Hepatocyte (in vitro differentiated cells): ENCODE measurements at regions not wholly inside any gene's neighbourhood (a gene's known extent, or its start where the extent isn't known, plus 50 kb on each side); places are given as distances from the start of the nearest gene placed in this dataset.

Source experiments
- EZH2 ChIP-seq: fragments of 200-600 bp; sonication (generic); IDR thresholded peaks from 2 replicates; pipeline ENCODE4 v1.6.1; 2016; ENCODE audit warnings: antibody characterized with exemption, mild to moderate bottlenecking, borderline replicate concordance
- TF ChIP-seq, protein P1 (sequence below): fragments of 200-600 bp; sonication (generic); IDR thresholded peaks from 2 replicates; pipeline ENCODE4 v1.5.1; 2016; ENCODE audit warnings: antibody characterized with exemption, mild to moderate bottlenecking; ENCODE audit not compliant: poor library complexity

DNA sequence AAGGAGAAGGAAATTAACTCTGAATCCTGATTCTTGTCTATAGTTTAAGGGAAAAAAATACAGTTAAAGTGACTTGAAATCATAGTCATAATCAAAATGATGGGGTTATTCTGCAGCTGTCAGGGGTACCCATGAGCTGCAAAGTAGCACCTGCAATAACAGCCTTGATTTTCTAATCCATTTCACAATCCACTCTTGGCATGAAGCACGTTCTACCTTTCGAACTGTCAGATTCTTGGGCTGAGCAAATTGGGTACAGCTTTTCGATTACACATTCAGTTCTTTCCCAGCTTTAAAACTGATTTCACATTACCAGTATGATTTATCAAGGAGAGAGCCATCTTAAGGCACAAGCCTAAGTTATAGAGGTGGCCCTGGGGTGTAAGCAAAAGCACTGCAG, 118.5 kb upstream of the DTNBP1 start:
- TF ChIP-seq, protein P1, sequence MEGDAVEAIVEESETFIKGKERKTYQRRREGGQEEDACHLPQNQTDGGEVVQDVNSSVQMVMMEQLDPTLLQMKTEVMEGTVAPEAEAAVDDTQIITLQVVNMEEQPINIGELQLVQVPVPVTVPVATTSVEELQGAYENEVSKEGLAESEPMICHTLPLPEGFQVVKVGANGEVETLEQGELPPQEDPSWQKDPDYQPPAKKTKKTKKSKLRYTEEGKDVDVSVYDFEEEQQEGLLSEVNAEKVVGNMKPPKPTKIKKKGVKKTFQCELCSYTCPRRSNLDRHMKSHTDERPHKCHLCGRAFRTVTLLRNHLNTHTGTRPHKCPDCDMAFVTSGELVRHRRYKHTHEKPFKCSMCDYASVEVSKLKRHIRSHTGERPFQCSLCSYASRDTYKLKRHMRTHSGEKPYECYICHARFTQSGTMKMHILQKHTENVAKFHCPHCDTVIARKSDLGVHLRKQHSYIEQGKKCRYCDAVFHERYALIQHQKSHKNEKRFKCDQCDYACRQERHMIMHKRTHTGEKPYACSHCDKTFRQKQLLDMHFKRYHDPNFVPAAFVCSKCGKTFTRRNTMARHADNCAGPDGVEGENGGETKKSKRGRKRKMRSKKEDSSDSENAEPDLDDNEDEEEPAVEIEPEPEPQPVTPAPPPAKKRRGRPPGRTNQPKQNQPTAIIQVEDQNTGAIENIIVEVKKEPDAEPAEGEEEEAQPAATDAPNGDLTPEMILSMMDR: no peak
- TF ChIP-seq EZH2: no peak
